Upper lobe of left lung (tissue), 6 donors: ENCODE measurements at regions not wholly inside any gene's neighbourhood (a gene's known extent, or its start where the extent isn't known, plus 50 kb on each side); places are given as distances from the start of the nearest gene placed in this dataset.

Experiments
- ATAC-seq, 2 donors: fragments of 200-7000 bp; cut with Tn5 transposase; one replicate each; pipeline ENCODE4 v1.9.1; 2022; ENCODE audit warnings: mild to moderate bottlenecking in 2 of 2, moderate library complexity in 2 of 2; ENCODE audit not compliant: low FRiP score in 2 of 2
- DNase-seq, 2 donors: peaks; one replicate each; pipeline ENCODE4 v3.0.0-alpha.2; 2019 to 2020
- H3K27ac ChIP-seq, 4 donors: fragments of 200-600 bp; sonication (generic); one replicate each; pipeline ENCODE4 v1.5.1; 2016 to 2019
- H3K27me3 ChIP-seq, 4 donors: fragments of 200-600 bp; sonication (generic); one replicate each; pipeline ENCODE4 v1.5.1; 2017 to 2019
- H3K36me3 ChIP-seq, 4 donors: fragments of 200-600 bp; sonication (generic); one replicate each; pipeline ENCODE4 v1.5.1; 2016 to 2019
- H3K4me1 ChIP-seq, 4 donors: fragments of 200-600 bp; sonication (generic); one replicate each; pipeline ENCODE4 v1.5.1; 2018 to 2019
- H3K4me3 ChIP-seq, 4 donors: fragments of 200-600 bp; sonication (generic); one replicate each; pipeline ENCODE4 v1.5.1; 2017 to 2019; ENCODE audit warnings: mild to moderate bottlenecking in 2 of 4, moderate library complexity in 1 of 4
- H3K9me3 ChIP-seq, 4 donors: fragments of 200-600 bp; sonication (generic); one replicate each; pipeline ENCODE4 v1.5.1; 2018 to 2019
- EP300 ChIP-seq, 4 donors: sonication (generic); formaldehyde crosslinking; IDR thresholded peaks; one replicate each; pipeline ENCODE4 v1.5.1; 2017; ENCODE audit warnings: antibody characterized with exemption in 4 of 4, control low read depth in 2 of 4
- POLR2A ChIP-seq, 4 donors: fragments of 450-650 bp; IDR thresholded peaks; one replicate each; pipeline ENCODE4 v1.5.1; 2016 to 2017; ENCODE audit warnings: antibody characterized with exemption in 4 of 4, mild to moderate bottlenecking in 2 of 4
- POLR2AphosphoS5 ChIP-seq, 2 donors: sonication (generic); formaldehyde crosslinking; IDR thresholded peaks; one replicate each; pipeline ENCODE4 v1.5.1; 2017; ENCODE audit warnings: antibody characterized with exemption in 2 of 2
- WGBS, 2 donors: methylation state at CpG; one replicate each; pipeline ENCODE4 v1.1.5; 2017 to 2018; 5-methylcytosine and 5-hydroxymethylcytosine counted together
- TF ChIP-seq, protein P1 (sequence below), 6 experiments: fragments of 450-650 bp in 4 of 6; fragments of 200-600 bp in 2 of 6; sonication (generic) in 2 of 6; IDR thresholded peaks; one replicate each; pipeline ENCODE4 v1.5.1; 2016 to 2019; ENCODE audit warnings: antibody characterized with exemption in 6 of 6
- donor health status: DM: no; HTN: no; CAD: no; lungs with moderate emphysema.
- donor health status: DM: no; HTN: yes; CAD: no; lungs with severe emphysema.

DNA sequence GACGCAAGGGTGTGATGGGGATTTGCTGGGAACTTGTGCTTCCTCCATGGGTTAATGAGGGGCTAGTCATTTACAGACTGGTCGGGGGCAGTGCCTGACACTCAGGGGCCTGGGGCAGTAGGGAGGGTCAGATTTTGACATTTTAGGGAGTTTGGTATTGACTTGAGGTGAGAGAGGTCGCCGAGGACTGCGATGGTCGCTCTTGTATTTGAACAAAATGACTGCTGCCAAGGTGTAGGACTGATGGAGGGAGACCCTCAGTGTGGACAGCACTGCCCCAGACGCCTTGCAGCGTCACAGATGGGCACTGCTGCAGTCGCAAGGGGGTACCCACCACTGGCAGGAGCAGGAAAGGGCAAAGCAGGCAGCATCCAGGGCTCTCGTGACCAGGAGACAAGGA lies 182.9 kb downstream of the RTP5 start:
- ATAC-seq (no peak), DNase-seq (no peak)
- WGBS, 2 donors = 74 to 79% methylated on average over 10 of the region's 10 CpGs
- Histone ChIP-seq H3K36me3 (no peaks in the 10 kb centered on the region), H3K27ac (no peak overlapping the region), H3K27me3 (peaks cover 0 to 3% (median 0%) of the 10 kb centered on the region in 4 donors), H3K4me3 (no peak overlapping the region), H3K4me1 (no peaks in the 10 kb centered on the region), H3K9me3 (no peaks in the 10 kb centered on the region)
- no peak for TF ChIP-seq POLR2AphosphoS5 (IDR thresholded peaks at IDR 0.05)
- no peak for TF ChIP-seq EP300 (IDR thresholded peaks at IDR 0.05)
- TF ChIP-seq POLR2A (IDR thresholded peaks at IDR 0.05) = no peak
- TF ChIP-seq, protein P1, sequence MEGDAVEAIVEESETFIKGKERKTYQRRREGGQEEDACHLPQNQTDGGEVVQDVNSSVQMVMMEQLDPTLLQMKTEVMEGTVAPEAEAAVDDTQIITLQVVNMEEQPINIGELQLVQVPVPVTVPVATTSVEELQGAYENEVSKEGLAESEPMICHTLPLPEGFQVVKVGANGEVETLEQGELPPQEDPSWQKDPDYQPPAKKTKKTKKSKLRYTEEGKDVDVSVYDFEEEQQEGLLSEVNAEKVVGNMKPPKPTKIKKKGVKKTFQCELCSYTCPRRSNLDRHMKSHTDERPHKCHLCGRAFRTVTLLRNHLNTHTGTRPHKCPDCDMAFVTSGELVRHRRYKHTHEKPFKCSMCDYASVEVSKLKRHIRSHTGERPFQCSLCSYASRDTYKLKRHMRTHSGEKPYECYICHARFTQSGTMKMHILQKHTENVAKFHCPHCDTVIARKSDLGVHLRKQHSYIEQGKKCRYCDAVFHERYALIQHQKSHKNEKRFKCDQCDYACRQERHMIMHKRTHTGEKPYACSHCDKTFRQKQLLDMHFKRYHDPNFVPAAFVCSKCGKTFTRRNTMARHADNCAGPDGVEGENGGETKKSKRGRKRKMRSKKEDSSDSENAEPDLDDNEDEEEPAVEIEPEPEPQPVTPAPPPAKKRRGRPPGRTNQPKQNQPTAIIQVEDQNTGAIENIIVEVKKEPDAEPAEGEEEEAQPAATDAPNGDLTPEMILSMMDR (IDR thresholded peaks at IDR 0.05) = no peak

DNA sequence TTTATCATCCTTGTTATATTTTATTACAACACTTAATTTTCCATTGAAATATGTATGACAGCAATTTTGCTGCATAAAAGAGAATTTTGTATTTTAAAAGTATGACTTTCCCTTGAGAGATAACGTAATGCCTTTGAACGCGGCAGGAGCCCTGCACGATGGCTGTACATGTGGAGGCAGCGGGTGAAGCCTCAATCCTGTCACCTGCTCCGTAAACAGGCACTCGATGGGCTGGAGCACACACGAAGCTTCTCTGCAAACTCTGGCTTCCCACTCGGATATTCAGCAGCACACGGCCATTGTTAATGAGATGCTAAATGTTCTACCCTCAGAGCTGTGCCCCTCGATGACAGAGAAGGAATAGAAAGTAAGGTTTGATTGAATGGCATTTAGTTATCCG lies 184.4 kb downstream of the RTP5 start:
- no peak overlapping the region for H3K27ac ChIP-seq
- H3K4me3 ChIP-seq = no peak overlapping the region
- DNase-seq (no peak), ATAC-seq (no peak)
- H3K27me3 ChIP-seq = peaks cover 0 to 3% (median 0%) of the 10 kb centered on the region in 4 donors
- TF ChIP-seq POLR2A (IDR thresholded peaks at IDR 0.05) (no peak), EP300 (IDR thresholded peaks at IDR 0.05) (no peak), POLR2AphosphoS5 (IDR thresholded peaks at IDR 0.05) (no peak)
- TF ChIP-seq, protein P1 (IDR thresholded peaks at IDR 0.05) = no peak
- H3K36me3 ChIP-seq = no peaks in the 10 kb centered on the region
- no peaks in the 10 kb centered on the region for H3K9me3 ChIP-seq
- 74 to 86% methylated on average over 11 to 12 of the region's 12 CpGs for WGBS, 2 donors
- H3K4me1 ChIP-seq = no peaks in the 10 kb centered on the region

DNA sequence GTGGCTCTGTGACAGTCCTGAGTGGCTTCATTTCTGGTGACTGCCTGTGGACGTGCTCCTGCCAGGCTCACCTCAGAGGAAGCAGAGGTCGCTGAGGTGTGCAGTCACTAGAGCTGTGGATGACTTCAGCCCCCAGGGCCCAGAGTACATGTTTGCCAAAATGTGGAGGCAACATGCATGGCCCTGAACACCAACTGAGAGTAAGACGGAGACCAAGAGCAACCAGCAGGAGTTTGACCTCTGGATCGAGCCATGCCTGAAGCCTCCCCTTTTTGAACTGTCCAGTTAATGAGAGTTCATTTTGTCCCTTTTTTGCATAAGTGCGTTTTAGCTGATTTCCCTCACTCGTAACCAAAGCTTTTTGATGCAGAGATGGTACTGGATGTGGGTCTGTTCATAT lies 184.9 kb downstream of the RTP5 start:
- H3K4me1 ChIP-seq = no peaks in the 10 kb centered on the region
- no peak overlapping the region for H3K4me3 ChIP-seq
- H3K27me3 ChIP-seq = peaks cover 0 to 3% (median 0%) of the 10 kb centered on the region in 4 donors
- TF ChIP-seq POLR2A (IDR thresholded peaks at IDR 0.05) = no peak
- no peak for TF ChIP-seq POLR2AphosphoS5 (IDR thresholded peaks at IDR 0.05)
- TF ChIP-seq EP300 (IDR thresholded peaks at IDR 0.05) = no peak
- TF ChIP-seq, protein P1 (IDR thresholded peaks at IDR 0.05) = no peak
- no peaks in the 10 kb centered on the region for H3K9me3 ChIP-seq
- H3K36me3 ChIP-seq = no peaks in the 10 kb centered on the region
- no peak overlapping the region for H3K27ac ChIP-seq
- DNase-seq (no peak), ATAC-seq (no peak)
- 85 to 87% methylated on average over 6 of the region's 6 CpGs for WGBS, 2 donors

DNA sequence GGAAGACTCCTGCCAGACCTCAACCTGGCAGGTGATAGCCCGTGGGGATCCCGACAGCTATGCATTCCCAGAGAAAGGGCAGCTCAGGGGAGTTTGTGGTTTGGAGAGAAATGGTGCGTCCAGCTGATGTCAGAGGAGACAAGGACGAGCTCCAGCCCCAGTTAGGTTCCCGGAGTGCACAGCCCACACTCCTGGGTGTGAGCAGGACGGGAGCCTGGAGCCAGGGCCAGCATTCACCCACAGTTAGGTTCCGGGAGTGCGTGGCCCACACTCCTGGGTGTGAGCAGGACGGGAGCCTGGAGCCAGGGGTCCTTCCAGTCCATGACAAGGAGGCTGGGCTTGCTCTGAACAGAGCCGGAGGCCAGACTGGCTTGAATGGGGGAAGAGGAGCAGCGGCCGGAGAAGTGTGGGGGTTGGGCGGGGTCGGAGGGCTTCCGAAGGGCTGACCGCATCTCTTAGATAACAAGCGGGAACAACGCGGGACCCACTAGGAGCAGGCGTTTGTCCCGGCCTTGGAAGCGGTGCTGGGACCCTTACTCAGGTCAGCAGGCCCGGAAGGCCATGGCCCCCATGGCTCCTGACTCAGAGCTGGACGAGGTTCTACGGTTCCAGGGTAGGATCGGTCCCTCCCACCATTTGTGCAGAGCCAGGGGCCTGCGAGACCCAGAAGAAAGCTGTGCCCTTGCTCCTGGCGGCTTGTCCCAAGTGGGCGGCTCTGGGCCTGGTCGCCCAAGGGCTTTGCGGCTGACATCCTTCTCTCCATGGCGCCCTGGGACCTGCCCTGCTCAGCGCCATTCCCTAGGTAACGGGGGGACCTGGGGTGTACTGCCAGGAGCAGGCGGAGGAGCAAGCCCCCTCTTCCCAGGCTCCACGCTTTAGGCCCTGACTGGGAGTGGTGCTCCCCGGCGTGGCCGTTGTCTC lies 185.6 kb downstream of the RTP5 start:
- Histone ChIP-seq H3K27ac (no peak overlapping the region), H3K27me3 (peaks cover 0 to 3% (median 0%) of the 10 kb centered on the region in 4 donors), H3K36me3 (no peaks in the 10 kb centered on the region), H3K9me3 (no peaks in the 10 kb centered on the region), H3K4me3 (no peak overlapping the region), H3K4me1 (no peaks in the 10 kb centered on the region)
- DNase-seq = peak in 1 of 2 donors; percentile 68
- WGBS, 2 donors = 83 to 85% methylated on average over 28 to 37 of the region's 39 CpGs
- TF ChIP-seq POLR2A (IDR thresholded peaks at IDR 0.05) (no peak), EP300 (IDR thresholded peaks at IDR 0.05) (no peak), POLR2AphosphoS5 (IDR thresholded peaks at IDR 0.05) (no peak)
- TF ChIP-seq, protein P1 (IDR thresholded peaks at IDR 0.05) = no peak
- ATAC-seq = peak; percentile 29 to 41
